ENCODE measurements at regions not wholly inside any gene's neighbourhood (a gene's known extent, or its start where the extent isn't known, plus 50 kb on each side); places are given as distances from the start of the nearest gene placed in this dataset.
"Not testable (repeated sequence)": the region's sequence is repeated elsewhere in the genome, so short reads cannot be mapped to it uniquely, and the experiment has no call there.

DNA sequence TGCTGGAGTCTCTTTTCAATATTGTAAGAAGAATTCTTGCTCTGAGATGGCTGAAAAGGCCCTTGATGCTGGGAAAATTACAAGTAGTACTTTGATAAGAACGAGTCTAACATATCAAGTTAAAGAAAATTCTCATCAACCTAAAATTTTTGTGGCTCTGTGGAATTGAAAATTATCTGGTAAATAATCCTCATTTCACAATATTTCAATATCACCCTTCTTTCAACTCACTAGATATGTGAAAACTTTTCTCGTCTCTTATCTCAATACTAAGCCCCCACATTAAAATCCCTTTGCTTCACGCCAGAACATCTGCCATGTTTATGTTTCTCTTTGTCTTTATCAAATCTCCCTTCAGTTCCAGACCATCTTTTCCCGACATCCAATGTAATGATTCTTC, 448.8 kb downstream of the ZNF516 start:
- no peak for DNase-seq (ENCODE audit: low read depth, low spot score)

DNA sequence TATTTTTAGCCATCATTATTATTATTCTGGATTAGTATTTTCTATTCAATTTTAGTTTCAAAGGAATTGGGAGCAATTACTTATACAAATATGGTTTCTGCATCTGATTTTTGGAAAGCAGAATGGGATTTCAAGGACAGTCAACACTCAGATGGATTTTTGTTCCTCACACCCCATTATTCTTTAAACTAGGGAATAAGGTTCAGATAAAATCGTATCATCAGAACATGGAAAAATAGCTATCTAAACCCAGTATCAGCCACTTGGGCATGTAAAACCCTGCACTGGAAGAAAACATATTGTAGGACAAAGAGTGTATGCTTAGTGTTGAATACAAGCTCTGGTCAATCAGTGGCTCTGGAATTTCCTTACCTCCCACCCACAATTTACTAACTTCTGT, 452.5 kb downstream of the ZNF516 start:
- no peak for DNase-seq (ENCODE audit: low read depth, low spot score)

DNA sequence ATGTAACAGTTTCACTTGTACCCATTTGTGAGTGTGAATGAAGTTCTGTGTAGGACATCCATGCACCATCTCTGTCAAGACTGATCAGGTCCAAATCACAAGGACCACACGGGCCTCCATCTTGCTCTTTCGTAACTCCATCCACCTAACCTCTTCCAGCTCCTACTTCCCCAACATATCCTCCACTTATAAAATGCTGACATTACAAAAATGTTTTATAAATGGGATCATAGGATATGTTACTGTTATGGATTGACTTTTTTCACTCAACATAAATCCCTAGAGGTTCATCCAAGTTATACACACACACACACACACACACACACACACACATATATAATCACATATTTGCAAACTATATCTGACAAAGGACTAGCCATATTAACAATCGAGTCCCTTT, 476.8 kb downstream of the ZNF516 start:
- DNase-seq (ENCODE audit: low read depth, low spot score) = no peak

DNA sequence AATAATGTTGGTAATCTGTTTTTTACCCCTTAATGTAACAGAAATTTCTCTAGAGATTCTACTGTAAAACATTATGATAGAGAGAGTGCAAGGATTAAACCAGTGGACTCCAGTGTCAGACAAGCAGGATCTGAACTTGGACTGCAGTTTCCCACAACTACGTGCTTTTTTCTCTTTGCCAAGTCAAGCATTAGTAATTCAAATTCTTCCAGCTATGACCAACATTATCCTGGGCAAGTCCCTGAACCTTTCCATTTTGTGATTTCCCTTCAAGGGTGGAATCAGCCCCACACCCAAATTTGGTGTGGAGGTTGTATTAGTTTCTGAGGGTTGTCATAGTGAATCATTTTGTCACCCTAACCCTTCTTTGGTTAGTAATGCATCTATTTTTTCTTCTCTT, 482.0 kb downstream of the ZNF516 start:
- no peak for DNase-seq (ENCODE audit: low read depth, low spot score)

DNA sequence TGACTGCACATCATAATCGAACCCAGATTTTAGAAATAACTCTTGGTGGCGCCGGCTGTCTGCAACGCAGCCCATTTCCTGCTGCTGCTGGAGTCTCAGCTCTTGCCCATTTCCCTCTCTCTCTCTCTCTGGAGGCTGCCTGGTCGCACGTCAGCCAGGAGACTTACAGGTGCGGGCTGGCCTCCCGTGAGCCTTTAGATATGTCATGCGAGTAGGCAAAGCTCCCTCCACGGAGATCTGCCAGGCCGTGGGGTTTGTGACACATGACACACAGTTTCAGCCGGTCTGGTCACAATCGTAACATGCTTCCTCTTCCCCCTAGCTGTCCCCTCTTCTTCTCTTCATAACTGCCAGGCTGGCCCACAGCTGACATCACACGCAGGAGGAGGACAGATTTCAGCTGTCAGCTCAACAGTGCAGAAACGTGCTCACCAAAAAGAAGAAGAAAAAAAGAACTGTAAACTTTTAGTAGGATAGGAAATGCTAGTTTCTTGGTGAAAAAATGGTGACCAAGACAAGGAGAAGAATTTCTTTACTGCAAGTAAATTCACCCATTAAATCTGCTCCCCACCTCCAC, 489.3 kb downstream of the ZNF516 start:
- no peak for DNase-seq (ENCODE audit: low read depth, low spot score)

DNA sequence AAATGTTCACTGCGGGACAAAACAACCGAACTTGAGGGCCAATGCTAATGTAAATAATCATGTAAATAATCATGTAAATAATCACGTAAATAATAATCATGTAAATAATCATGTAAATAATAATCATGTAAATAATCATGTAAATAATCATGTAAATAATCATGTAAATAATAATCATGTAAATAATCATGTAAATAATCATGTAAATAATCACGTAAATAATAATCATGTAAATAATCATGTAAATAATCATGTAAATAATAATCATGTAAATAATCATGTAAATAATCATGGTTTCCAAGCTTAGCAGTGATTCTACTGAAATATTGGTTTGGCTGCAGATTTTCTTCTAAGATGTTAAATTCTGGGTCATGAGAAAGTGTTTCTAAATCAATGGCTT, 507.1 kb downstream of the ZNF516 start:
- not testable (repeated sequence) for DNase-seq (ENCODE audit: low read depth, low spot score)

DNA sequence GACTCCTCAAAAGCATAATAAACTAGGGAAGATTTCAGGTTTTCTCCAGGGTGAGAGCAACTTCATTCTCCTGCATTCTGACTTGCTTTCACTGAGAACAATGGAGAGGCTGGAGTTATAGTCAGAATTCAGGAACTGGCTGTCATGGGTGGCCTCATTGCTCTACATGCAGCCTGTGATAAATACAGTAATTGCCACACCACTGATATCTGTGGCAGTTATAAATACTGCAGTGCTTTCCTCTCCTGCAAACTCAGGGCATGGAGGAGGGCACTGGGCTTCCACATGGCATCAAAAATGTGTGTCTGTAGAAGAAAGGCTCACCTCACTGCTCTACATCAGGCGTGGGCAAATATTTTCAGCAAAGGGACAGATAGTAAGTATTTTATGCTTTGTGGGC, 510.2 kb downstream of the ZNF516 start:
- no peak for DNase-seq (ENCODE audit: low read depth, low spot score)

DNA sequence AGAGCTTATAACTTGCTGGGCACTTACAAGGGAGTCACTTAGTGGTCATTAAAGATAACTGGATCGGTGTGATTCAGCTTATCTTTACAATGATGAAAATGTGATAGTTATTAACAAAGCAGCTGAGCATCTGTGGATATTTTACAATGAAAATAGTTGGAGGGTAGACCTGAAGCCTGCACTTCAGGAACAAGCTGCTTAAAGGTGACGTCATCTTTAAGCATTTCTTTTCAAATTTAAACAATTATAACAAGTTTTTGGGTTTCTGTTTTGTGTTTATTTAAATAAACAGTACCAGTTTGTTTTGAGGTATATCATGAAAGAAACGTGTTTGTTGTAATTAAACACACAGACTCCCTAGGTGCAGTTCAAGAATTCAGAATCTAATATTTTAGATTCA, 513.9 kb downstream of the ZNF516 start:
- DNase-seq (ENCODE audit: low read depth, low spot score) = no peak

DNA sequence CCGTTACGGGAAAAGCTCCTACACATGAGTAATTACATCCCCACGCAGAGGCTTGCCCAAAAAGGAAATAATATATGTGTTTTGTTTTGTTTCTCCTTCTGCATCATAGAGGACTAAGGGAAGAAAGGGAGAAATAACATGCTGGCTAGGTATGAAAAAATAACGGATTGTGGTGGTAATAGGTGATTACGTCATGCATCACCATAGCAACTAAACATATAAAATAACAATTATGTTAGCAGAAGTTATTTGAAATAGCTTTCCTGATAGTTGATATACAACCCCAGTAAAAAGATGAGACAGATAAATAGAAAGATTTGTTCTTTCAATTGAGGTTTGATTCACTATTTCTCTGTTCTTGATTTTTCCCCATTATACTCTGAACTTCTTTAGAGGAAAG, 518.0 kb downstream of the ZNF516 start:
- DNase-seq (ENCODE audit: low read depth, low spot score) = no peak

DNA sequence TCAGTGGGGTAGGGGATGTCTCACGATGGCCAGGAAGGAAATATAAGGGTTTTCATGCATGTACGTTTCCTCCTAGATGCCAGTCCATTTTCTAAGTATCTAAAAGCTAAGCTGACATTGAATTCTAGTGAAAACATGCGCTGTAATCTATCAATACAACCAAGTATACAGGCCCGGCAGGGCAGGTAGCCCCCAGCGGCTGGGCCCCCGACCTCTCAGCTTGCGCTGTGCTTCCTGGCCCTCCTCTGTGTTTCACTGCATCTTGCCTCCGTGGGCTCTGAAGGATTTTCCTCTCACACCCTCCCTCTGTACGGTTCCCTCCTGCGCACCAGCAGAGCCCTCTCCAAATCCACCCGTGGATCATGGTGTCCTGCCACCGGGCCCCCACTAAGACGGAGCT, 524.8 kb downstream of the ZNF516 start:
- DNase-seq (ENCODE audit: low read depth, low spot score) = no peak

DNA sequence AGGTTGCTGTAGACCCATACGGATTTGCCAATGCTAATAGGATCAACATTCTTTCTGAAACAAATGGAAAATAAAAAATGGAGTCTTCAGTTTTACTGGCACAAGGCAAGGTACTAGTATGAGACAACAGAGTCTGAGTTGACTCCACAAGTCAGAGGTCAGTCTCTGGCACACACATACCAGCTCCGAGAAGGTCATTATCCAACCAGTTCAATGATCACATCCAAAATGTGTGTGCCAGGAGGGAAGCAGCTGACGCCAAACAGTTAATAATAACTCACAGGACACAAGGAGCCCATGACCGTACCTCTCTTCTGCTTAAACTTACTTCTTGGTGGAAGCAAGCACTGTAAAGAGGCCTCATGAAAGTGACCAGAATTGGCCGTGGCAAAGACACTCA, 528.6 kb downstream of the ZNF516 start:
- DNase-seq (ENCODE audit: low read depth, low spot score) = no peak

DNA sequence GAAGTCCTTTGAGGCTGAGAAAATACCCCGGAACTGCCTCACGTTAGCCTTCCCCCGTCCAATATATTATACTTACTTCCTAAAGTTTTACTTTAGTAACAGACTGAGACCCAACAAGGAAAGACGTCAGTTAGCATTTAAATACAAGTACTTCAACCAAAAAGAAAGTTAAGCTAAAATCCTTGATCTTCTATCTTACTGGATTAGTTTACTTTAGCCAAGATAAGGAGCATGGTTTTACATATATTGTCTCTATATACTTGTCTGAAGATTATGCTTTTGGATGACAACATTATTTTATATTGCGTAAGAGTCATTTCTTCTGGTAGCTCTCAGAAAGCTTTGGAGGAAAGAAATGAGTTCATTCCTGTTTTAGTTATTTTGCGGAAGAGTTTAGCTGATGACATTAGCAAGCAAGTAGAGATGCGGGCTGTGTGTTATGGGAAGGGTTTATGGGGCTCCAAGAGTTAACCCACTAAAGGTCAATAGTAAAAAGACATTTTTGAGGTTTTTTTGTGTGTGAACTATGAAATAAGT, 532.9 kb downstream of the ZNF516 start:
- no peak for DNase-seq (ENCODE audit: low read depth, low spot score)

DNA sequence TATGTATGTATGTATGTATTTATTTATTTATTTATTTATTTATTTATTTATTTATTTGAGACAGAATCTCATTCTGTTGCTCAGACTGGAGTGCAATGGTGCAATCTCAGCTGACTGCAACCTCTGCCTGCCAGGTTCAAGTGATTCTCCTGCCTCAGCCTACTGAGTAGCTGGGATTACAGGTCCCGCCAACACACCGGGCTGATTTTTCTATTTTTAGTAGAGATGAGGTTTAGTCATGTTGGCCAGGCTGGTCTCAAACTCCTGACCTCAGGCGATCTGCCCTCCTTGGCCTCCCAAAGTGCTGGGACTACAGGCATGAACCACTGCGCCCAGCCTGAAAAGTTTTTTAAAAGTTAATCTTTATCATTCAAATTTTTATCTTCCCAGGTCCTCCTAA, 532.9 kb upstream of the SMIM21 start:
- not testable (repeated sequence) for DNase-seq (ENCODE audit: low read depth, low spot score)

DNA sequence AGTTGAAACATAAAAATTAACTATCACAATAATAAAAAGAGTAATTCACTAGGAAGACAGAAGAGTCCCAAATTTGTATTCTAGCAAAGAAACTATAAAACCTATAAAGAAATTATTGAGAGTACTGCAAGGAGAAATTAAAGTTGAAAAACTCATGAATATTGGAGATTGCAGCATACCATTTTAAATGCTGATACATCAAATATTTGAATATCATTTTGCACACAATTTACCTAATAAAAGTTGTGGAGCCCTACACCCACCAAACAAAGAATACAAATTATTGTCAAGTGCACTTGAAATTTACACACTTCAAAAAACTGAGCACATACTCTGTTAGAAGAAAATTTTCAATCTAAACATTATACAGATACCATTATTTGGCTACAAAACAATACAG, 531.6 kb upstream of the SMIM21 start:
- no peak for DNase-seq (ENCODE audit: low read depth, low spot score)

DNA sequence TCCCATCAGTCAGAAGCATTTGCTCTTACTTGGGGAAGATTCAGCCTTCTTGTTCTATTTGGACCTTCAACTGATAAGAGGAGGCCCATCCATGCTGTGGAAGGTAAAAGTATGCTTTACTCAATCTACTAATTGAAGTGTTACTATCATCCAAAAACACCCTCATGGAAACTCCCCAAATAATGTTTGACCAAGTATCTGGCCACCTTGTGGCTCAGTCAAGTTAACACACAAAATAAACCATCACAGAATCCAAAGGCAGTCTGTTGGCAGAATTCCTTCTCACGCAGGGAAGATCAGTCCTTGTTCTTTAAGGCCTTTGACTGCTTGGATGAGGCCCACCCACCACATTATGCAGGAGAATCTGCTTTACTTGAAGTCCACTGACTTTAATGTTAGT, 531.2 kb upstream of the SMIM21 start:
- no peak for DNase-seq (ENCODE audit: low read depth, low spot score)

DNA sequence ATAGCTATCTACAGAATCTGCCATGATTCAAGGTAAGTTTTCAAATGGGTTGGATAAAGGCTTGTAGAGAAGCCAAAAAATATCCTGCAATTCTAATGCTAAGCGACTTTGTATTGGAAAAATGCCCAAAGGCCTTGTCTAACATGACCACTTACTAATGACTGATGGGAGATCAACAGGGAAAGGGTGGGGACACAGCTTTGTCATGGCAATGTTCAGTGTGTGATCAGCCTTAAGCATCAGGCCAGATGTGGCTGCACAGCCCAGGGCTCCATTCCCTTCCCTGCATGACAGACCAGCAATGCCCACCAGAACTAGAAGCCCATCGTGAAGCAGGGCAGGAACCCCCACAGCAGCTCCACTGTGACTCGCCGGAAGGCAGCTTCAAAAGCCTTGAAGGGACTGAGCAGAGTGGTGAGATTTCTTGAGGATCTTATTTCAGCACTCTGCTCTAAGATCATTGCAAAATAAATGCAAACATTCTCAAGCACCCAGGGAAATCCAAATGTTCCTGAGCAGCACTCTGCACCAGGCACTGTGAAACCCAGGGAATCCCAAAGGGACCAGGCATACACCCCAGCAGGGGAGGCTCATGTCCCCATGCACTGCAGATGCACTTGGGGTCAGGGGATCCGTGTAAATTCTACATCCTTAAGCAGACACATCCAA, 517.9 kb upstream of the SMIM21 start:
- no peak for DNase-seq (ENCODE audit: low read depth, low spot score)

DNA sequence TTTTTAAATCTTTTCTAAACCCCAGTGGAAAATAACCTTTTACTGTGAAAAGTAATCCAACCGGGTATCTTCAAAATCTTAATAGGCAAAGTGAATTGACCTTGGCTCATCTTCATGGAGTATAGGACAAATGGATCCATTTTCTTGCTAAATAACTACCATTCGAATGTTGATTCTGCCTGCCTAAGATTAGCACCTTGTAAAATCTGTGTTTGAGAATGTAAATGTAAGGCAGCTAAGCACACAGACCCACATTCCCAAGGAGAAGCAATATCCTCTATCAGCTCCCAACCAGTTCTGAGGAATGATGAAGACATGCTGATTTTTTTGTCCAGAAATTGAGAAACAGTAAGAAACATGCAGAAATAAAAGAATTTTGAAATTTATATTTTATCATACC, 509.8 kb upstream of the SMIM21 start:
- DNase-seq (ENCODE audit: low read depth, low spot score) = peak; percentile 57

DNA sequence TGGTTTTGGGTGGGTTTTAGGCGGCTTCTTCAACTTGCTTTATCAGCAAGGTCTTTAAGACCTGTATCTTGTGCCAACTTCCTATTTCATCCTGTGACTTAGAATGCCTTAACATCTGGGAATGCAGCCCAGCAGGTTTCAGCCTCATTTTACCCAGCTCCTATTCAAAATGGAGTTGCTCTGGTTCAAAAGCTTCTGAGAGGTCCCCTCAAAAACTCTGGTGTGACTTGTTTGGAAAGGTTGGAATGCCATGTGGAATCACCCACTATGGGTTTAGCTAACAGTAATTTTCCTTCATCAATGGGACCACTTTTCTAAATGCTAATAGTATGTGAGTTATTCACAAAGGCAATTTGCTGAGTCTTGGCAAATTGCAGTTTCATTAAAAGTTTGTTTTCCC, 509.4 kb upstream of the SMIM21 start:
- no peak for DNase-seq (ENCODE audit: low read depth, low spot score)

DNA sequence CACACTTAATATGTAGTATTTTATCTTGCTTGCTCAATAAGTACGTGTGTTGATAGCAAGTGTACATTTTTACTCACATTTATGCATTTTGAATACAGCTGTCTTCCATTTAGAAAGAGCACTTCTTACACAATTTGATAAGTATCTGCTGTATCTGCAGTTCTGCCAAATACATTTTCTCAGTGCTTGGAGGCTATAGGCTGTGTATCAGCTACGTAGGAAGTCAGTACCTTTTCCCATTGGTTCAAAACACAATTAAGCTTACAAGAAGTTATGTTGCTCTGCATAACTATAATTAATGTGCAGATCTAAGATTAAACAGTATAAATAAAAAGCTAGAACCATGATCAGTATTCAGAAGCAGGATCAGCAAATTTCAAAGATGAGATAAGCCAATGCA, 503.6 kb upstream of the SMIM21 start:
- DNase-seq (ENCODE audit: low read depth, low spot score) = no peak

DNA sequence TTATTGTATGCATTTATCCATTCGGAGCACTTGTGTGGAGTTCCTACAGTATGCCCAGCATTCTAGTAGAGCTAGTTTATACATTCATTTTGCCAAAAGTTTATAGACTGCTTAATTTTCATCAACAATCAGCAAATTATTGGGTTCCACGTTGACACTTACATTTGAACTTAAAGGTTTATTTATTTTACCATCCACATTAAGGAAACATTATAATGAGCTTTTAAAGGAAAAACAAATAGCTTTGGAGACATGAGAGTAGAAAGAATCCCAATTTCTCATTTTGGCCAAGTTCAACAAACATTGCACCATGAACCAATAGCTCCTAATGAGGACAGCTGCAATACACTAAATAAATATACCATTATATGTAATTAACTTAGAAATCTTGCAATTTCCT, 501.2 kb upstream of the SMIM21 start:
- no peak for DNase-seq (ENCODE audit: low read depth, low spot score)

DNA sequence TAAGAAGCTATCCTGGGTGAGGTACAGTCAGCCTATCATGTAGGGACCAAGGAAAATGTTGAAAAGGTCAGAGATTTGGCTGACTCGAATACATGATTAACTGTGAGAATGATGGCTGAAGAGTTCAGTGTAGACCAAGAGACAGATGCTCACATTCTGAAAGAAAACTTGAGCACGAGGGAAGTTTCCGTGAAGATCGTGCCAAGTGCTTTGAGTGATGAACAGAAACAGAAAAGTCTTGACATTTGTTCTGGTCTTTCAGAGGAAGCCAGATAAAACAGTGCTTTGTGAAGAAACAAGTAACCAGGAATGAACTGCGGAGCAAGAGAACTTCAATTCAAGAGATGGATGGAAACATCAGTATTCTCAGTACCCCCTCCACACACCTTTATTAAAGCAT, 500.3 kb upstream of the SMIM21 start:
- no peak for DNase-seq (ENCODE audit: low read depth, low spot score)

DNA sequence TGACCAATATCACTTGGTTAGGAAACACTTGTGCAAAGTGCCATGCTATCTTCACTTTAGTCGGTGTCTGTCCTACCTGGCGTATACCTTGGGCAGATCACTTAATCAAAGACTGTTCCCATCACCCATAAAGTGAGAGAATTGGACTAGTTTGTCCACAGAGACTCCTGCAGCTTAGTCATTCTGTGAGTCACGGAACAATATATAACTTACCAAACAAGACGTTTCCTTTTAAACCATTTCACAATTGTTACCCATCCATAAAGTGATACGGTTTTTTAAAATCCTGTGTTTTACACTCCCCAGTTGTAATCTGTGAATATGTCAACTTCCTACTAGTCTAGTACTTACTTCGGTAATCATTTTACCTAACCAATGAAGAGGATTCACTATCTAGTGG, 499.3 kb upstream of the SMIM21 start:
- DNase-seq (ENCODE audit: low read depth, low spot score) = no peak

DNA sequence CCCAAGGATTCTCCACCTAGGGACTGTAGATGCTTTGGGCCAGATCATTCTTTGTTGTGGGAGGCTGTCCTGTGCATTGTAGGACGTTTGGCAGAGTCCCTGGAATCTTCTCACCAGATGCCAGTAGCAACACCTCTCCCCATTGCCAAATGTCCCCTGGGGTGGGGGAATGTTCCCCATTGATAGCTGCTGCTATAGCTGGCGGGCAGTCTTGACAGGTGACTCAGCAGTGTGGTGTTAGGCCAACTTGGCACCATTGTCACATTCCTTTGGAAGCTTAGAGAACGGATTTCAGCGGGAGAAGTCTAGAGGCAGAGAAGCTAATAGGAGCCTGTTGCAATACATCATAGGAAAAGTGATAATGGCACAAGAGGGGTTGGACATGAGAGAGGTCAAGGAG, 495.7 kb upstream of the SMIM21 start:
- no peak for DNase-seq (ENCODE audit: low read depth, low spot score)

DNA sequence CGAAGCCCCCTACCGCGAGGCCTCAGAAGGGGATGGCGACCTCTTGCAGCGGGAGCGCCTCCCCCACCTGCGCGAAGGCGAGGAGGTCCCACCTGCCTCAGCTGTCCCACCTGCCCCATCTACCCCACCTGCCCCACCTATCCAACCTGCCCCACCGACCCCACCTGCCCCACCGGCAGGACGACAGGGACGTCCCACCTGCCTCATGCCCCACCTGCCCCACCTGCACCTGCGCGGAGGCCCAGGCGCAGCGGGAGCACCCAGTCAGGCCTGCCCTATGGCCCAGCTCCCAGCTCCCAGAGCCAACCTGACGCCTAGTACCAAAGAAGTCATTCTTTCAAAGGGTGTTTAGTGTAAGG, 489.1 kb upstream of the SMIM21 start:
- DNase-seq (ENCODE audit: low read depth, low spot score) = no peak

Measured in iPS DF 19.7 (cell line).